ENCODE measurements at regions not wholly inside any gene's neighbourhood (a gene's known extent, or its start where the extent isn't known, plus 50 kb on each side); places are given as distances from the start of the nearest gene placed in this dataset.
A peak's percentile ranks its signal among the peaks of the same experiment; 100 is the strongest.

DNA sequence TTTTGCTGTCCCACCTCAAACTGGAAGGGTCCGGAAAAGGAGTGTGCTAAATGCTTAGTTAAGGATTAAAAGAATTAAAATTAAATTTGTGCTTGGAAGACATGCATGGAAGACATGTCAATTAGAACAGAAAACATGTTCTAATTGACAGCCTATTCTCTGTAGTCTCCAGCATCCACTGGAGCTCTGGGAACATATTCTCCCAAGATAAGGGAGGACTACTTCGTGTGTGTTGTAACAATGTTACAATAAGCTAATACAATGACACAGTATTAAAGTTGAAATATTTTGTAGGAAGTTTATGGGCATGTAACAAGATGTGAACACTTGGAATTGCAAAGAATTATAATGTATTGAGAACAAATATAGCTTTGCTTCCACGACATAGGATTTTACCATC is 567.4 kb upstream of the CITED2 start:
- TF ChIP-seq CTCF (IDR thresholded peaks at IDR 0.05; ENCODE audit: insufficient read depth, low read depth, low read length, missing control alignments), result no peak
- H3K4me3 ChIP-seq (ENCODE audit: low read depth, low read length), result no peak overlapping the region
- DNase-seq (ENCODE audit: low read depth), result no peak

DNA sequence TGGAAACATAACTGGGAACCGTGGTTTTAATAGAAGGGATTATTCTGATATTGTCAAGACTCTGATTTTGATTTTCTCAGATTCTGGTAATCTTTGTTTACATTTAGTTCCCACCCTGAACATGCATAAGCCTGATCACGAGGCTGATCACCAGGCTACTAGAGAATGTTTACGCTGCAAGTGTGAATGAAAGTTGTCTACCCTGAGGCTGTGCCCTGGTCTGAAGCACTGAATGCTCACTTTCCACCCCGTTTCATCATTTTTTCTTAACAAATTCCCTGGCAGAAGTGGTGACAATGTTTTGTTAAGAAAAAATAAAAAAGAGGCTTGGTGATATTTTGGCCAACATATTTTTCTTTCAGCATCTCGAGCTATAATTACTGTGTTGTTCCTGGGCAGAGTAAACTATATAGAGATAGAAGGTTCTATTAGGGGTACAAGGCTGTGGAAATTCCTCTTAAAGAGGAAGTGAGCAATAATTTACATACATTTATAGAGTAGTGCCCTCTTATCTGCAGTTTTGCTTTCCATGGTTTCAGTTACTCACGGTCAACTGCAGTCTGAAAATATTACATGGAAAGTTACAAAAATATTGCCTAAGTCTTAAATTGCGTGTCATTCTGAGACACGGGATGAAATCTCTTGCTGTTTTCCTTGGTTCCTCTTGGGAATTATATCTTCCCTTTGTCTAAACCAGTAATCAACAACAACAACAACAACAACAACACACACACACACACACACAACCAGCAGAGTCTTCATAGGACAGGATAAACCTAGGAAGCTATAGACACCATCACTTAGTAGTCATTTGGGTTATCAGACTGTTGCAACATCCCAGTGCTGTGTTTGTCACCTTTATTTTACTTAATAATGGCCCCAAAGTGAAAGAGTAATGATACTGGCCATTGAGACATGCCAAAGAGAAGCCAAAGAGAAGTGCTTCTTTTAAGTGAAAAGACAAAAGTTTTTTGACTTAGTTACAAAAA is 566.6 kb upstream of the CITED2 start:
- peak; percentile 47 for DNase-seq (ENCODE audit: low read depth)

GRCh38 chr6:139939189-139939979 is 564.9 kb upstream of the CITED2 start:
- DNase-seq (ENCODE audit: low read depth), result peak; percentile 13
- H3K4me3 ChIP-seq (ENCODE audit: low read depth, low read length), result no peak overlapping the region
- no peak for TF ChIP-seq CTCF (IDR thresholded peaks at IDR 0.05; ENCODE audit: insufficient read depth, low read depth, low read length, missing control alignments)

More for the DNA sequence above, 566.6 kb upstream of the CITED2 start:
- no peak for TF ChIP-seq CTCF (IDR thresholded peaks at IDR 0.05; ENCODE audit: insufficient read depth, low read depth, low read length, missing control alignments)
- no peak overlapping the region for H3K4me3 ChIP-seq (ENCODE audit: low read depth, low read length)

DNA sequence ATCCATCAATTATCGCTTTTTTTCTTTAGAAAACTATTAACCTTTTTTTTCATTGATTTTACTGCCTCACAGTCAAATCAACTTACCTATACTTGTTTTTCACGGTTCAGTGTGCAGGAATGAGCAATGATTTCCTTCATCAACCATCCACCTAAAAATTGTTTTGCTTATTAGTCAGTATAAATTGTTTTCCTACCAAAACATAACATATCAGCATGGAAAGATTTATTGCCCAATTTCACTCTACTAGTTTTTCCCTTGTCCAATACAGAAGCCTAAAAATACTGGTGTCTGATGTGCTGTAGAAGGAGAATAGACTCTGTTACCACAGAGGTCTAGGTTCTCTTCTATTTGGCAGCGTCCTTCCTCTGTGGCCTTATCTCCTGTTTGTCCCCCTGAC is 558.2 kb upstream of the CITED2 start:
- no peak for DNase-seq (ENCODE audit: low read depth)

GRCh38 chr6:139931747-139932146 is 557.3 kb upstream of the CITED2 start:
- DNase-seq (ENCODE audit: low read depth), result no peak
- H3K4me3 ChIP-seq (ENCODE audit: low read depth, low read length), result no peak overlapping the region
- no peak for TF ChIP-seq CTCF (IDR thresholded peaks at IDR 0.05; ENCODE audit: insufficient read depth, low read depth, low read length, missing control alignments)

More for the DNA sequence above, 558.2 kb upstream of the CITED2 start:
- TF ChIP-seq CTCF (IDR thresholded peaks at IDR 0.05; ENCODE audit: insufficient read depth, low read depth, low read length, missing control alignments), result no peak
- H3K4me3 ChIP-seq (ENCODE audit: low read depth, low read length), result no peak overlapping the region

DNA sequence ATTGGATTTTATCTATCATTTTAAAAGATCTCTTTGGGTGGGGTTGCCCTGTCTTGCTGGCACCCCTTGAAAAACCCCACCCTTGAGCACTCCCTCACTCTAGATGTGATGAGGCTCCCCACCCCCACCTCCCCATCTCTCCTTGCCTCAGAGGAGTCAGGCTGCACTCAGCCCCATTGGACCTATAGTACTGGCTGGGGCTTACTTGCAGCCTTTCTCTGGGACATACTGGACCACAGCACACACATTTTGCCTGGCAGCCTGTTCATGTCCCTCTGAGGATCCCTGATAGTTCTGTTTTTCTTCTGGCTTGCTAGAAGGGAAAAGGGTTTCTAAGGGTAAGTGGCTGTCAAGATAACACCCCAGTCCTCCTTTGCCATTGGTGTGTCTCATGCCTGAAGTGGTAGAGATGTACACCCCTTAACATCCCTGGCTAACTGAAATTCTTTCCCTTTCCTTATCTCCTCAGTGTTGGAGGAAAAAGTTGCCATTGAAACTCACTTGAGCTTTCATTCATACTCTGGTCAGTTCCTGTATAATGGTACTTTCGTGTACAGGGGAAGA is 553.4 kb upstream of the CITED2 start:
- DNase-seq (ENCODE audit: low read depth), result no peak
- TF ChIP-seq CTCF (IDR thresholded peaks at IDR 0.05; ENCODE audit: insufficient read depth, low read depth, low read length, missing control alignments), result no peak
- H3K4me3 ChIP-seq (ENCODE audit: low read depth, low read length), result no peak overlapping the region

Measured in GM12865 (cell line).